ENCODE measurements at regions not wholly inside any gene's neighbourhood (a gene's known extent, or its start where the extent isn't known, plus 50 kb on each side); places are given as distances from the start of the nearest gene placed in this dataset.

DNA sequence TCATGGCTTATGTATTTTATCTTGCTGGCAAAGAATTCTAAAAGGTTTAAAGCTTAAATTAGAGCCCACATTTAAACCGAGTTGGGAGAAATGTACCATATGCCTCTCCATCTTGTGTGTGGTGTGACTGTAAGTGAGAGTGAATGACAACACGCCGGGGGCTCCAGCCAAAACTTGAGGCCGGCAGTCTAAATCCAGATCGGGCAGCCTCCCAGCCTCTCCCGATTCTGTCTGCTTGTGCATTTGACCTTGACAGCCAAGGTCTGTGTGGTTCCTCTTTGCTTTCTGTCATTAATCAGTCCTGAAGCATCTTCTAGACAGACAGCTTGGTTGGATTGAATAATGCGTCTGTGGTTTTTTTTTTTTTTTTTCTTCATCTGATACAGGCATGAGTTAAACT, 1093.2 kb upstream of the EEF2KMT start:
- no peaks in the 10 kb centered on the region for H3K79me2 ChIP-seq (ENCODE audit: insufficient read depth, low read length)
- no peak overlapping the region for H3K9ac ChIP-seq (ENCODE audit: insufficient read depth, low read depth, low read length)
- no peaks in the 10 kb centered on the region for H3K36me3 ChIP-seq (replicated peaks in 1 of 2; ENCODE audit: control insufficient read depth in 1 of 2, insufficient read depth in 2 of 2, low read length in 2 of 2)
- ChIA-PET POLR2A (no interaction called here), CTCF (ENCODE audit: low intra/inter-chr PET ratio, low total read pairs) (no interaction called here)
- H3K27me3 ChIP-seq (ENCODE audit: control insufficient read depth in 1 of 2, insufficient read depth in 2 of 2, low read length in 2 of 2), result no peaks in the 10 kb centered on the region
- no peaks in the 10 kb centered on the region for H3K4me1 ChIP-seq (ENCODE audit: insufficient read depth, low read length)
- H4K20me1 ChIP-seq (ENCODE audit: insufficient read depth, low read length), result no peaks in the 10 kb centered on the region
- no peak for DNase-seq (ENCODE audit: low spot score)
- H3K9me3 ChIP-seq (ENCODE audit: low read length), result peaks cover 12% of the 10 kb centered on the region; the same call in 1 of the 2 replicates
- WGBS (ENCODE audit: low lambda C conversion rate), result 32% methylated on average over 5 of the region's 7 CpGs
- intact Hi-C loops (cut with micrococcal nuclease; ENCODE audit: unreplicated experiment), result no loop called here
- in situ Hi-C loops (cut with HindIII; ENCODE audit: extremely low pct_ligation_motif_present, low pct_unique_long_range_greater_than_20kb), result no loop called here
- no peak for FAIRE-seq
- no peak for ATAC-seq
- no peak overlapping the region for H3K4me2 ChIP-seq (ENCODE audit: low read depth, low read length)
- TF ChIP-seq SRY (CRISPR knock-in tag; IDR thresholded peaks at IDR 0.05), result no peak
- TF ChIP-seq ZFYVE20 (CRISPR knock-in tag; IDR thresholded peaks at IDR 0.05; ENCODE audit: borderline replicate concordance, low read depth), result no peak
- TF ChIP-seq TSC22D2 (CRISPR knock-in tag; IDR thresholded peaks at IDR 0.05; ENCODE audit: borderline replicate concordance), result no peak
- TF ChIP-seq ZNF451 (CRISPR knock-in tag; IDR thresholded peaks at IDR 0.05), result no peak
- TF ChIP-seq NONO (IDR thresholded peaks at IDR 0.05), result no peak
- TF ChIP-seq NONO (CRISPR knock-in tag; conservative IDR thresholded peaks at IDR 0.05), result no peak
- TF ChIP-seq, protein P1, sequence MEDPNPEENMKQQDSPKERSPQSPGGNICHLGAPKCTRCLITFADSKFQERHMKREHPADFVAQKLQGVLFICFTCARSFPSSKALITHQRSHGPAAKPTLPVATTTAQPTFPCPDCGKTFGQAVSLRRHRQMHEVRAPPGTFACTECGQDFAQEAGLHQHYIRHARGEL (CRISPR knock-in tag; IDR thresholded peaks at IDR 0.05), result no peak
- TF ChIP-seq, protein P2, sequence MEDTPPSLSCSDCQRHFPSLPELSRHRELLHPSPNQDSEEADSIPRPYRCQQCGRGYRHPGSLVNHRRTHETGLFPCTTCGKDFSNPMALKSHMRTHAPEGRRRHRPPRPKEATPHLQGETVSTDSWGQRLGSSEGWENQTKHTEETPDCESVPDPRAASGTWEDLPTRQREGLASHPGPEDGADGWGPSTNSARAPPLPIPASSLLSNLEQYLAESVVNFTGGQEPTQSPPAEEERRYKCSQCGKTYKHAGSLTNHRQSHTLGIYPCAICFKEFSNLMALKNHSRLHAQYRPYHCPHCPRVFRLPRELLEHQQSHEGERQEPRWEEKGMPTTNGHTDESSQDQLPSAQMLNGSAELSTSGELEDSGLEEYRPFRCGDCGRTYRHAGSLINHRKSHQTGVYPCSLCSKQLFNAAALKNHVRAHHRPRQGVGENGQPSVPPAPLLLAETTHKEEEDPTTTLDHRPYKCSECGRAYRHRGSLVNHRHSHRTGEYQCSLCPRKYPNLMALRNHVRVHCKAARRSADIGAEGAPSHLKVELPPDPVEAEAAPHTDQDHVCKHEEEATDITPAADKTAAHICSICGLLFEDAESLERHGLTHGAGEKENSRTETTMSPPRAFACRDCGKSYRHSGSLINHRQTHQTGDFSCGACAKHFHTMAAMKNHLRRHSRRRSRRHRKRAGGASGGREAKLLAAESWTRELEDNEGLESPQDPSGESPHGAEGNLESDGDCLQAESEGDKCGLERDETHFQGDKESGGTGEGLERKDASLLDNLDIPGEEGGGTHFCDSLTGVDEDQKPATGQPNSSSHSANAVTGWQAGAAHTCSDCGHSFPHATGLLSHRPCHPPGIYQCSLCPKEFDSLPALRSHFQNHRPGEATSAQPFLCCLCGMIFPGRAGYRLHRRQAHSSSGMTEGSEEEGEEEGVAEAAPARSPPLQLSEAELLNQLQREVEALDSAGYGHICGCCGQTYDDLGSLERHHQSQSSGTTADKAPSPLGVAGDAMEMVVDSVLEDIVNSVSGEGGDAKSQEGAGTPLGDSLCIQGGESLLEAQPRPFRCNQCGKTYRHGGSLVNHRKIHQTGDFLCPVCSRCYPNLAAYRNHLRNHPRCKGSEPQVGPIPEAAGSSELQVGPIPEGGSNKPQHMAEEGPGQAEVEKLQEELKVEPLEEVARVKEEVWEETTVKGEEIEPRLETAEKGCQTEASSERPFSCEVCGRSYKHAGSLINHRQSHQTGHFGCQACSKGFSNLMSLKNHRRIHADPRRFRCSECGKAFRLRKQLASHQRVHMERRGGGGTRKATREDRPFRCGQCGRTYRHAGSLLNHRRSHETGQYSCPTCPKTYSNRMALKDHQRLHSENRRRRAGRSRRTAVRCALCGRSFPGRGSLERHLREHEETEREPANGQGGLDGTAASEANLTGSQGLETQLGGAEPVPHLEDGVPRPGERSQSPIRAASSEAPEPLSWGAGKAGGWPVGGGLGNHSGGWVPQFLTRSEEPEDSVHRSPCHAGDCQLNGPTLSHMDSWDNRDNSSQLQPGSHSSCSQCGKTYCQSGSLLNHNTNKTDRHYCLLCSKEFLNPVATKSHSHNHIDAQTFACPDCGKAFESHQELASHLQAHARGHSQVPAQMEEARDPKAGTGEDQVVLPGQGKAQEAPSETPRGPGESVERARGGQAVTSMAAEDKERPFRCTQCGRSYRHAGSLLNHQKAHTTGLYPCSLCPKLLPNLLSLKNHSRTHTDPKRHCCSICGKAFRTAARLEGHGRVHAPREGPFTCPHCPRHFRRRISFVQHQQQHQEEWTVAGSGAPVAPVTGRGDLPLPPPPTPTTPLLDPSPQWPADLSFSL (CRISPR knock-in tag; IDR thresholded peaks at IDR 0.05), result no peak
- TF ChIP-seq ZNF569 (CRISPR knock-in tag; IDR thresholded peaks at IDR 0.05; ENCODE audit: borderline replicate concordance), result no peak
- no peak for TF ChIP-seq ZNF761 (CRISPR knock-in tag; conservative IDR thresholded peaks at IDR 0.05)
- TF ChIP-seq, protein P3, sequence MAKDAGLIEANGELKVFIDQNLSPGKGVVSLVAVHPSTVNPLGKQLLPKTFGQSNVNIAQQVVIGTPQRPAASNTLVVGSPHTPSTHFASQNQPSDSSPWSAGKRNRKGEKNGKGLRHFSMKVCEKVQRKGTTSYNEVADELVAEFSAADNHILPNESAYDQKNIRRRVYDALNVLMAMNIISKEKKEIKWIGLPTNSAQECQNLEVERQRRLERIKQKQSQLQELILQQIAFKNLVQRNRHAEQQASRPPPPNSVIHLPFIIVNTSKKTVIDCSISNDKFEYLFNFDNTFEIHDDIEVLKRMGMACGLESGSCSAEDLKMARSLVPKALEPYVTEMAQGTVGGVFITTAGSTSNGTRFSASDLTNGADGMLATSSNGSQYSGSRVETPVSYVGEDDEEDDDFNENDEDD (CRISPR knock-in tag; IDR thresholded peaks at IDR 0.05; ENCODE audit: borderline replicate concordance), result no peak
- no peak for TF ChIP-seq ETV5 (CRISPR knock-in tag; IDR thresholded peaks at IDR 0.05; ENCODE audit: borderline replicate concordance)
- no peak for TF ChIP-seq JUN (CRISPR knock-in tag; IDR thresholded peaks at IDR 0.05)
- TF ChIP-seq KAT8 (CRISPR knock-in tag; IDR thresholded peaks at IDR 0.05), result no peak
- no peak for TF ChIP-seq ZNF605 (CRISPR knock-in tag; IDR thresholded peaks at IDR 0.05)
- no peak for TF ChIP-seq ELF1 (CRISPR knock-in tag; IDR thresholded peaks at IDR 0.05)
- no peak for TF ChIP-seq ZNF720 (CRISPR knock-in tag; IDR thresholded peaks at IDR 0.05)
- no peak for TF ChIP-seq NFKBIZ (CRISPR knock-in tag; IDR thresholded peaks at IDR 0.05)
- TF ChIP-seq SOX5 (CRISPR knock-in tag; IDR thresholded peaks at IDR 0.05; ENCODE audit: borderline replicate concordance), result no peak
- no peak for TF ChIP-seq ZNF207 (IDR thresholded peaks at IDR 0.05; ENCODE audit: borderline replicate concordance)
- H3K4me3 ChIP-seq (replicated peaks in 1 of 3; ENCODE audit: insufficient read depth in 1 of 3, low read depth in 2 of 3, low read length in 3 of 3), result no peak overlapping the region
- no peak overlapping the region for H2AFZ ChIP-seq (ENCODE audit: low read length)
- H3K27ac ChIP-seq (ENCODE audit: extremely low read length, insufficient read depth, low read length), result no peak overlapping the region
- no TSS peak for BruUV-seq (replicated peaks)

Data from HepG2 (cell line).